ENCODE measurements at regions not wholly inside any gene's neighbourhood (a gene's known extent, or its start where the extent isn't known, plus 50 kb on each side); places are given as distances from the start of the nearest gene placed in this dataset.
A peak's percentile ranks its signal among the peaks of the same experiment; 100 is the strongest.

DNA sequence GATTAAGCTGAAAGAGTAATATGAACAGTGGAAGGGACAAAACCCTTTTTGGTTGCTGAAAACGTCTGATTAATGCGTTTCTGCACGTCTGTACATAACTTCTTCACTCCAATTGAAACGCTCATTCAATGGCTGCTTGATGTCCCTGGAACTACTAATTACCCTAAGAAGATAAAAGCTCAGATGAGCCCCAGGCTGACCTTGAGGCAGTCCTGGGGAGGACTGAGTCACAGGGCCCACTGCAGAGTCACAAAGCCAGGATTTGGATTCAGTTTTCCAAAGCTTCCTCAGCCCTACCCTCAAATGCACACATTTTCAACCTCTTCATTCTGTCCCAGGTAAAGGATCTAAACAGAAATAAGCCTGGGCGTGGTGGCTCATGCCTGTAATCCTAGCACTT, 75.0 kb upstream of the FLT1 start:
- Histone ChIP-seq H3K36me3 (no peaks in the 10 kb centered on the region), H3K9me3 (no peaks in the 10 kb centered on the region), H3K4me1 (no peaks in the 10 kb centered on the region), H3K27ac (no peak overlapping the region), H3K4me3 (no peak overlapping the region), H3K27me3 (no peaks in the 10 kb centered on the region)
- no peak for DNase-seq
- no peak for TF ChIP-seq POLR2A (IDR thresholded peaks at IDR 0.05)
- TF ChIP-seq CTCF (IDR thresholded peaks at IDR 0.05) = no peak
- intact Hi-C loops (cut with DNase I) = no loop called here
- 91 to 92% methylated on average over 5 of the region's 5 CpGs for WGBS, 2 donors

GRCh38 chr13:28568286-28568685, 73.4 kb upstream of the FLT1 start:
- no peaks in the 10 kb centered on the region for H3K4me1 ChIP-seq
- WGBS, 2 donors = 53 to 64% methylated on average over 3 of the region's 3 CpGs
- H3K27ac ChIP-seq = no peak overlapping the region
- TF ChIP-seq POLR2A (IDR thresholded peaks at IDR 0.05) (no peak), POLR2AphosphoS5 (IDR thresholded peaks at IDR 0.05) (no peak), EP300 (IDR thresholded peaks at IDR 0.05) (no peak), CTCF (IDR thresholded peaks at IDR 0.05) (no peak)
- H3K4me3 ChIP-seq = no peak overlapping the region
- no peaks in the 10 kb centered on the region for H3K36me3 ChIP-seq
- intact Hi-C loops (cut with DNase I) = no loop called here
- H3K9me3 ChIP-seq = no peaks in the 10 kb centered on the region
- peak; percentile 79 for DNase-seq
- H3K27me3 ChIP-seq = no peaks in the 10 kb centered on the region

- H3K36me3 ChIP-seq = no peaks in the 10 kb centered on the region
- H3K4me3 ChIP-seq = no peak overlapping the region
- no peaks in the 10 kb centered on the region for H3K27me3 ChIP-seq
- TF ChIP-seq CTCF (IDR thresholded peaks at IDR 0.05) = no peak
- TF ChIP-seq EP300 (IDR thresholded peaks at IDR 0.05) = no peak
- no peak for TF ChIP-seq POLR2AphosphoS5 (IDR thresholded peaks at IDR 0.05)
- no peak for TF ChIP-seq POLR2A (IDR thresholded peaks at IDR 0.05)
- DNase-seq = no peak
- intact Hi-C loops (cut with DNase I) = no loop called here
- no peak overlapping the region for H3K27ac ChIP-seq
- no peaks in the 10 kb centered on the region for H3K4me1 ChIP-seq
- H3K9me3 ChIP-seq = no peaks in the 10 kb centered on the region
- WGBS, 2 donors = 94 to 97% methylated on average over 4 of the region's 4 CpGs
Observed at GRCh38 chr13:28566891-28567290, 72.0 kb upstream of the FLT1 start.

DNA sequence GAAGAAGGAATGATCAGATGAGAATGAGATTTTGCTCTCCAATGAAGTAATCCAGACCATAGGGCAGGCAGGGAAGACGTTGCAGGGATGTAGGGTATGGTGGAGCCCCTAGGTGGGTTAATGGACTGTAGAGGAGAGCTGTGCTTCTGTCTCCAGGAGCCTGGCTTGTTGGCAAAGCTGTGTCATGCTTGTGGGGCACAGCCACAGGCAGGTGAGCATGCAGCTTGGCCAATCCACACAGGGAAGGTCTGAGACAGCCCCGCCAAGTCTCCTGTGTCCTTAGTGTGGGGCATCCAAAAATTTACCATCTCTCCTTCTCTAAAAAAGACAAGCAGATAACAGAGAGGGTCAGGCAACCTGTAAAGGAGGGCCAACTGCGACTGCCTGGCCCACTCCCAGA, 71.4 kb upstream of the FLT1 start:
- no peak for TF ChIP-seq POLR2AphosphoS5 (IDR thresholded peaks at IDR 0.05)
- TF ChIP-seq EP300 (IDR thresholded peaks at IDR 0.05) = no peak
- TF ChIP-seq POLR2A (IDR thresholded peaks at IDR 0.05) = no peak
- TF ChIP-seq CTCF (IDR thresholded peaks at IDR 0.05) = no peak
- intact Hi-C loops (cut with DNase I) = no loop called here
- H3K4me3 ChIP-seq = no peak overlapping the region
- H3K9me3 ChIP-seq = no peaks in the 10 kb centered on the region
- no peaks in the 10 kb centered on the region for H3K27me3 ChIP-seq
- 87 to 91% methylated on average over 3 of the region's 3 CpGs for WGBS, 2 donors
- H3K4me1 ChIP-seq = no peaks in the 10 kb centered on the region
- DNase-seq = no peak
- H3K36me3 ChIP-seq = no peaks in the 10 kb centered on the region
- no peak overlapping the region for H3K27ac ChIP-seq

DNA sequence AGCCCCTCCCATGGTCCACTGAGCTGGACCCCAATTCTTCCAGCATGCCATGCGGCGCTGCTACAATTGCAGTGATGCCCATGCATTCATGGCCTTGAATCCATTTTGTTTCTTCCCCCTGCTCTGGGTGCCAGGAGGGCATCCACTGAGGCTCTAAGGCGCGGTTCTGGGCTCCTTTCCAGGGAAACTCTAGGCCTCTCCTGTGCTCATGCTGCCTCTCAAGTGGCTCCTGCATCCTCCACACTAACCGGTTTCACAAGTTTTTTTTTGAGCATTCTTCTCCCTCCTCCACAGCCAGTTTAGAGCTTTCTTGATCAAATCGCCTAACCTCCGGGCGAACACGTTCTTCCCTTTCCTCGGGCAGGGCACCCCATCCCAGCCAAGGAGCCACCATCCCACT, 69.1 kb upstream of the FLT1 start:
- 34 to 75% methylated on average over 10 of the region's 10 CpGs for WGBS, 2 donors
- intact Hi-C loops (cut with DNase I) = no loop called here
- Histone ChIP-seq H3K9me3 (no peaks in the 10 kb centered on the region), H3K4me1 (no peaks in the 10 kb centered on the region), H3K36me3 (no peaks in the 10 kb centered on the region), H3K27me3 (no peaks in the 10 kb centered on the region), H3K27ac (no peak overlapping the region), H3K4me3 (no peak overlapping the region)
- TF ChIP-seq POLR2A (IDR thresholded peaks at IDR 0.05) (no peak), EP300 (IDR thresholded peaks at IDR 0.05) (no peak), CTCF (IDR thresholded peaks at IDR 0.05) (no peak), POLR2AphosphoS5 (IDR thresholded peaks at IDR 0.05) (no peak)
- DNase-seq = no peak
